HG03432 (cell line): ENCODE measurements at regions not wholly inside any gene's neighbourhood (a gene's known extent, or its start where the extent isn't known, plus 50 kb on each side); places are given as distances from the start of the nearest gene placed in this dataset.
"Not testable (repeated sequence)": the region's sequence is repeated elsewhere in the genome, so short reads cannot be mapped to it uniquely, and the experiment has no call there.

Source experiments
- ATAC-seq: cut with Tn5 transposase; IDR thresholded peaks from one replicate; pipeline ENCODE4 v1.9.1; 2021; ENCODE audit warnings: mild to moderate bottlenecking, moderate library complexity; ENCODE audit not compliant: unreplicated experiment

- ATAC-seq: no peak
These were observed 641.7 kb downstream of the NR2F2 start for GRCh38 chr15:96972201-96972600.

- ATAC-seq: no peak
These were observed 644.3 kb downstream of the NR2F2 start for GRCh38 chr15:96974761-96975160.

GRCh38 chr15:96977886-96978285 lies 647.4 kb downstream of the NR2F2 start:
- no peak for ATAC-seq

- no peak for ATAC-seq
These were observed 648.5 kb downstream of the NR2F2 start for GRCh38 chr15:96978937-96979473.

GRCh38 chr15:96984121-96984671 lies 653.7 kb downstream of the NR2F2 start:
- not testable (repeated sequence) for ATAC-seq

GRCh38 chr15:96992817-96993216 lies 662.3 kb downstream of the NR2F2 start:
- no peak for ATAC-seq

GRCh38 chr15:96997538-96997937 lies 667.0 kb downstream of the NR2F2 start:
- no peak for ATAC-seq

- ATAC-seq: no peak
These were observed 678.5 kb downstream of the NR2F2 start for GRCh38 chr15:97009031-97009431.

- ATAC-seq: no peak
These were observed 682.5 kb downstream of the NR2F2 start for GRCh38 chr15:97012986-97013385.

GRCh38 chr15:97013491-97013890 lies 683.0 kb downstream of the NR2F2 start:
- no peak for ATAC-seq

GRCh38 chr15:97014001-97014400 lies 683.5 kb downstream of the NR2F2 start:
- no peak for ATAC-seq

GRCh38 chr15:97023488-97023844 lies 693.0 kb downstream of the NR2F2 start:
- ATAC-seq: no peak

GRCh38 chr15:97026781-97027180 lies 696.3 kb downstream of the NR2F2 start:
- no peak for ATAC-seq

- no peak for ATAC-seq
These were observed 697.3 kb downstream of the NR2F2 start for GRCh38 chr15:97027772-97028171.

- ATAC-seq: no peak
These were observed 699.8 kb downstream of the NR2F2 start for GRCh38 chr15:97030251-97030650.

GRCh38 chr15:97036301-97036700 lies 705.8 kb downstream of the NR2F2 start:
- no peak for ATAC-seq

GRCh38 chr15:97037080-97037479 lies 706.6 kb downstream of the NR2F2 start:
- ATAC-seq: no peak

GRCh38 chr15:97045666-97046421 lies 715.3 kb downstream of the NR2F2 start:
- ATAC-seq: no peak

- ATAC-seq: no peak
These were observed 722.0 kb downstream of the NR2F2 start for GRCh38 chr15:97052513-97052912.

GRCh38 chr15:97053635-97054034 lies 723.1 kb downstream of the NR2F2 start:
- ATAC-seq: no peak

GRCh38 chr15:97057503-97057902 lies 727.0 kb downstream of the NR2F2 start:
- ATAC-seq: no peak

- no peak for ATAC-seq
These were observed 728.8 kb downstream of the NR2F2 start for GRCh38 chr15:97059281-97059680.

GRCh38 chr15:97061392-97061791 lies 730.9 kb downstream of the NR2F2 start:
- ATAC-seq: no peak
